ENCODE measurements at regions not wholly inside any gene's neighbourhood (a gene's known extent, or its start where the extent isn't known, plus 50 kb on each side); places are given as distances from the start of the nearest gene placed in this dataset.
A peak's percentile ranks its signal among the peaks of the same experiment; 100 is the strongest.

GRCh38 chr10:2124135-2124534, 386.8 kb upstream of the ADARB2 start:
- intact Hi-C loops (cut with DNase I): no loop called here
- ATAC-seq (no peak), DNase-seq (no peak)

GRCh38 chr10:2122431-2123124, 385.3 kb upstream of the ADARB2 start:
- peak; percentile 41 to 80 for ATAC-seq
- DNase-seq: peak; percentile 28
- intact Hi-C loops (cut with DNase I): no loop called here

GRCh38 chr10:2121929-2122328, 384.6 kb upstream of the ADARB2 start:
- intact Hi-C loops (cut with DNase I): no loop called here
- DNase-seq (peak; percentile 28), ATAC-seq (peak; percentile 63 to 79)

- DNase-seq: no peak
- no peak for ATAC-seq
- intact Hi-C loops (cut with DNase I): no loop called here
Observed at GRCh38 chr10:2121315-2121714, 384.0 kb upstream of the ADARB2 start.

- intact Hi-C loops (cut with DNase I): no loop called here
- DNase-seq (no peak), ATAC-seq (no peak)
Observed at GRCh38 chr10:2120746-2121145, 383.4 kb upstream of the ADARB2 start.

GRCh38 chr10:2119316-2119715, 382.0 kb upstream of the ADARB2 start:
- ATAC-seq (no peak), DNase-seq (no peak)
- intact Hi-C loops (cut with DNase I): no loop called here

- DNase-seq (no peak), ATAC-seq (no peak)
- intact Hi-C loops (cut with DNase I): no loop called here
Observed at GRCh38 chr10:2118201-2118600, 380.9 kb upstream of the ADARB2 start.

GRCh38 chr10:2117641-2118040, 380.3 kb upstream of the ADARB2 start:
- DNase-seq (no peak), ATAC-seq (no peak)
- intact Hi-C loops (cut with DNase I): no loop called here

GRCh38 chr10:2111965-2112364, 374.6 kb upstream of the ADARB2 start:
- ATAC-seq: no peak
- intact Hi-C loops (cut with DNase I): no loop called here
- DNase-seq: no peak

GRCh38 chr10:2108496-2108895, 371.2 kb upstream of the ADARB2 start:
- intact Hi-C loops (cut with DNase I): no loop called here
- DNase-seq (no peak), ATAC-seq (no peak)

- ATAC-seq: no peak
- intact Hi-C loops (cut with DNase I): no loop called here
- no peak for DNase-seq
Observed at GRCh38 chr10:2106641-2107040, 369.3 kb upstream of the ADARB2 start.

- no peak for ATAC-seq
- DNase-seq: no peak
- intact Hi-C loops (cut with DNase I): no loop called here
Observed at GRCh38 chr10:2099321-2099720, 362.0 kb upstream of the ADARB2 start.

- ATAC-seq: no peak
- intact Hi-C loops (cut with DNase I): no loop called here
- DNase-seq: no peak
Observed at GRCh38 chr10:2097937-2098336, 360.6 kb upstream of the ADARB2 start.

GRCh38 chr10:2094171-2094570, 356.8 kb upstream of the ADARB2 start:
- DNase-seq (no peak), ATAC-seq (no peak)
- intact Hi-C loops (cut with DNase I): no loop called here

GRCh38 chr10:2083591-2083990, 346.3 kb upstream of the ADARB2 start:
- ATAC-seq (no peak), DNase-seq (no peak)
- intact Hi-C loops (cut with DNase I): no loop called here

- DNase-seq (no peak), ATAC-seq (peak; percentile 34 to 72)
- intact Hi-C loops (cut with DNase I): no loop called here
Observed at GRCh38 chr10:2081501-2081900, 344.2 kb upstream of the ADARB2 start.

GRCh38 chr10:2079603-2080078, 342.3 kb upstream of the ADARB2 start:
- ATAC-seq: no peak
- intact Hi-C loops (cut with DNase I): no loop called here
- DNase-seq: no peak

- intact Hi-C loops (cut with DNase I): no loop called here
- DNase-seq: no peak
- ATAC-seq: no peak
Observed at GRCh38 chr10:2077231-2077630, 339.9 kb upstream of the ADARB2 start.

GRCh38 chr10:2076528-2076927, 339.2 kb upstream of the ADARB2 start:
- ATAC-seq: no peak
- intact Hi-C loops (cut with DNase I): no loop called here
- no peak for DNase-seq

GRCh38 chr10:2067015-2067414, 329.7 kb upstream of the ADARB2 start:
- ATAC-seq: no peak
- DNase-seq: no peak
- intact Hi-C loops (cut with DNase I): no loop called here

GRCh38 chr10:2054728-2055127, 317.4 kb upstream of the ADARB2 start:
- DNase-seq: no peak
- ATAC-seq: no peak
- intact Hi-C loops (cut with DNase I): no loop called here

GRCh38 chr10:2053805-2054204, 316.5 kb upstream of the ADARB2 start:
- ATAC-seq: no peak
- no peak for DNase-seq
- intact Hi-C loops (cut with DNase I): no loop called here
